ENCODE measurements at regions not wholly inside any gene's neighbourhood (a gene's known extent, or its start where the extent isn't known, plus 50 kb on each side); places are given as distances from the start of the nearest gene placed in this dataset.

- no peak for TF ChIP-seq CTCF (IDR thresholded peaks at IDR 0.05; ENCODE audit: borderline replicate concordance, extremely low read depth, low read length, poor library complexity, severe bottlenecking)
- TF ChIP-seq EZH2 (IDR thresholded peaks at IDR 0.05; ENCODE audit: borderline replicate concordance, low read depth, low read length, severe bottlenecking), result no peak
These were observed 162.4 kb upstream of the ZBED5 start for GRCh38 chr11:11020219-11020726.

Measured in DND-41 (cell line).